Tibial nerve (tissue), 4 donors: ENCODE measurements at regions not wholly inside any gene's neighbourhood (a gene's known extent, or its start where the extent isn't known, plus 50 kb on each side); places are given as distances from the start of the nearest gene placed in this dataset.

Experiments used
- DNase-seq, 2 donors: peaks; one replicate each; pipeline ENCODE4 v3.0.0-alpha.2; 2019; ENCODE audit warnings: low spot score in 2 of 2
- H3K27ac ChIP-seq, 4 donors: fragments of 200-600 bp; sonication (generic) in 3 of 4; one replicate each; pipeline ENCODE4 v1.5.1; 2017 to 2019; ENCODE audit warnings: mild to moderate bottlenecking in 1 of 4
- H3K27me3 ChIP-seq, 2 donors: fragments of 200-600 bp; sonication (generic) in 1 of 2; one replicate each; pipeline versions ENCODE4 v1.5.1 to v1.6.0; 2017 to 2019
- H3K36me3 ChIP-seq, 3 donors: fragments of 200-600 bp; sonication (generic); one replicate each; pipeline ENCODE4 v1.5.1; 2018 to 2019
- H3K4me1 ChIP-seq, 4 donors: fragments of 200-600 bp; sonication (generic) in 3 of 4; one replicate each; pipeline ENCODE4 v1.5.1; 2017 to 2019
- H3K4me3 ChIP-seq, 4 donors: fragments of 200-600 bp; sonication (generic) in 3 of 4; one replicate each; pipeline ENCODE4 v1.5.1; 2017 to 2019; ENCODE audit warnings: mild to moderate bottlenecking in 1 of 4, moderate library complexity in 1 of 4
- H3K9me3 ChIP-seq, 4 donors: fragments of 200-600 bp; sonication (generic) in 3 of 4; one replicate each; pipeline ENCODE4 v1.5.1; 2017 to 2019
- EP300 ChIP-seq, 2 donors: sonication (generic); formaldehyde crosslinking; IDR thresholded peaks; one replicate each; pipeline ENCODE4 v1.6.1; 2017; ENCODE audit warnings: antibody characterized with exemption in 2 of 2, mild to moderate bottlenecking in 1 of 2
- POLR2A ChIP-seq, 2 donors: fragments of 450-650 bp; IDR thresholded peaks; one replicate each; pipeline ENCODE4 v1.6.1; 2017; ENCODE audit warnings: antibody characterized with exemption in 2 of 2, mild to moderate bottlenecking in 2 of 2, moderate library complexity in 2 of 2
- WGBS, 2 donors: methylation state at CpG; one replicate each; pipeline ENCODE4 v1.1.5; 2018; 5-methylcytosine and 5-hydroxymethylcytosine counted together
- TF ChIP-seq, protein P1 (sequence below), 5 experiments: fragments of 200-600 bp in 3 of 5; fragments of 450-650 bp in 2 of 5; sonication (generic) in 3 of 5; IDR thresholded peaks; one replicate each; pipeline ENCODE4 v1.5.1; 2016 to 2019; ENCODE audit warnings: antibody characterized with exemption in 5 of 5, mild to moderate bottlenecking in 3 of 5, moderate library complexity in 2 of 5

DNA sequence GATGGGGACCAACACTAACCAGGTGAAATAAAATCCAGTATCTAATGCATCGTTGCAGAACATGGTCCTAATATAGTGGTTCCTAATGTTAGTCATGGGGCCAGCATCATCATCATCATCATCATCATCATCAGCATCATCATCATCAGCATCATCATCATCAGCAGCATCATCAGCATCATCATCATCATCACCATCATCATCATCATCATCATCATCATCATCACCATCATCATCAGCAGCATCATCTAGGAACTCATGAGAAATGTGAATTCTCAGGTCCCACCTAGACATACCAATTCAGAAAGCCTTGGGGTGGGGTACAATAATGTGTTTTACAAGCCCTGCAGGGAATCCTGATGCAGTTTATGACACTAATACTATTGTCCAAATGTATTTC is 179.4 kb upstream of the LRRN1 start:
- 84 to 90% methylated on average over 1 of the region's 1 CpG for WGBS, 2 donors
- Histone ChIP-seq H3K9me3 (peaks cover 0 to 16% (median 1%) of the 10 kb centered on the region in 4 donors), H3K36me3 (no peaks in the 10 kb centered on the region), H3K4me1 (no peaks in the 10 kb centered on the region), H3K27ac (no peak overlapping the region), H3K27me3 (no peaks in the 10 kb centered on the region), H3K4me3 (no peak overlapping the region)
- DNase-seq, result no peak
- TF ChIP-seq, protein P1, sequence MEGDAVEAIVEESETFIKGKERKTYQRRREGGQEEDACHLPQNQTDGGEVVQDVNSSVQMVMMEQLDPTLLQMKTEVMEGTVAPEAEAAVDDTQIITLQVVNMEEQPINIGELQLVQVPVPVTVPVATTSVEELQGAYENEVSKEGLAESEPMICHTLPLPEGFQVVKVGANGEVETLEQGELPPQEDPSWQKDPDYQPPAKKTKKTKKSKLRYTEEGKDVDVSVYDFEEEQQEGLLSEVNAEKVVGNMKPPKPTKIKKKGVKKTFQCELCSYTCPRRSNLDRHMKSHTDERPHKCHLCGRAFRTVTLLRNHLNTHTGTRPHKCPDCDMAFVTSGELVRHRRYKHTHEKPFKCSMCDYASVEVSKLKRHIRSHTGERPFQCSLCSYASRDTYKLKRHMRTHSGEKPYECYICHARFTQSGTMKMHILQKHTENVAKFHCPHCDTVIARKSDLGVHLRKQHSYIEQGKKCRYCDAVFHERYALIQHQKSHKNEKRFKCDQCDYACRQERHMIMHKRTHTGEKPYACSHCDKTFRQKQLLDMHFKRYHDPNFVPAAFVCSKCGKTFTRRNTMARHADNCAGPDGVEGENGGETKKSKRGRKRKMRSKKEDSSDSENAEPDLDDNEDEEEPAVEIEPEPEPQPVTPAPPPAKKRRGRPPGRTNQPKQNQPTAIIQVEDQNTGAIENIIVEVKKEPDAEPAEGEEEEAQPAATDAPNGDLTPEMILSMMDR (IDR thresholded peaks at IDR 0.05), result no peak
- no peak for TF ChIP-seq POLR2A (IDR thresholded peaks at IDR 0.05)
- TF ChIP-seq EP300 (IDR thresholded peaks at IDR 0.05), result no peak

DNA sequence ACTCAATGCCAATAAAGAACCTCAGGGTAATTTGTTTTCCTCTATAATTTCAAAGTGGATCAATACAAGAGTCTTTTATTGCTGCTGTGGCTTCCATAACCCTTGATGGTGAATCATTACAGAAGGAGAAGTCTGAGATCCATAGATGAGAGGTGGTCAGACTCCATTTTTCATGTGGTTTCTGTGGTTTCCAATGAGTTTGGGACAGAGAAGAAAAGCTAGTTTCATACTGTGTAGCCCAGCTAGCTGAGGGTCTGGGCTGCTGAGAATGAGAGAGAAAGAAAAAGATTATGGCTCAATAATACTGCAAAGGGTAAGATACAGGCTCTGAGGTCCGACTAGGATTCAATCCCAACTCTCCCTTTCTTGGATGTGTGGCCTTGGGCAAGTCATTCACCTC is 180.6 kb upstream of the LRRN1 start:
- no peaks in the 10 kb centered on the region for H3K36me3 ChIP-seq

DNA sequence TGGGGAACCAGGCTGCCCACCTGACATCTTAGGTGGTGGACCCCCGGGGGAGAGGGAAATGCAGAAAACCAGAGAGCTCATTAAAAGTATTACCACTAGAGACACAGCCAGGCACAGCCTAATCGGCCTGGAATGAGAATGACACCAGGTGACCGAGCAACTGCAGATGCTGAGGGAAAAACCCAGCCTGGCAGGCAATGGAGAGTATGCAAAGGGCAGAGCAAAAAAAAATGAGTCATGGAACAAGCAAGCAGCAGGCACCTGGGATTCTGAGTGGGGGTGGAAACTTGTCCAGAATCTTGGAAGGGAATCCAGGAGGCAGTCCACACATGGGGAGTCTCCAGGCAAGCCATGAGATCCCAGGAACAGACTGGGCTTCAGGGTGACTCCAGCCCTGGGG is 183.7 kb upstream of the LRRN1 start:
- DNase-seq, result no peak
- TF ChIP-seq, protein P1 (IDR thresholded peaks at IDR 0.05), result no peak
- no peak for TF ChIP-seq POLR2A (IDR thresholded peaks at IDR 0.05)
- TF ChIP-seq EP300 (IDR thresholded peaks at IDR 0.05), result no peak
- no peak overlapping the region for H3K27ac ChIP-seq
- H3K36me3 ChIP-seq, result no peaks in the 10 kb centered on the region
- 79 to 80% methylated on average over 3 of the region's 3 CpGs for WGBS, 2 donors
- no peaks in the 10 kb centered on the region for H3K9me3 ChIP-seq
- no peaks in the 10 kb centered on the region for H3K4me1 ChIP-seq
- H3K27me3 ChIP-seq, result no peaks in the 10 kb centered on the region
- no peak overlapping the region for H3K4me3 ChIP-seq

More for the DNA sequence above, 180.6 kb upstream of the LRRN1 start:
- no peaks in the 10 kb centered on the region for H3K4me1 ChIP-seq
- no peaks in the 10 kb centered on the region for H3K27me3 ChIP-seq
- H3K9me3 ChIP-seq, result peaks cover 0 to 16% (median 1%) of the 10 kb centered on the region in 4 donors
- WGBS, 2 donors, result 75 to 77% methylated on average over 1 of the region's 1 CpG
- no peak for DNase-seq
- no peak overlapping the region for H3K4me3 ChIP-seq
- no peak overlapping the region for H3K27ac ChIP-seq
- no peak for TF ChIP-seq POLR2A (IDR thresholded peaks at IDR 0.05)
- TF ChIP-seq, protein P1 (IDR thresholded peaks at IDR 0.05), result no peak
- no peak for TF ChIP-seq EP300 (IDR thresholded peaks at IDR 0.05)

DNA sequence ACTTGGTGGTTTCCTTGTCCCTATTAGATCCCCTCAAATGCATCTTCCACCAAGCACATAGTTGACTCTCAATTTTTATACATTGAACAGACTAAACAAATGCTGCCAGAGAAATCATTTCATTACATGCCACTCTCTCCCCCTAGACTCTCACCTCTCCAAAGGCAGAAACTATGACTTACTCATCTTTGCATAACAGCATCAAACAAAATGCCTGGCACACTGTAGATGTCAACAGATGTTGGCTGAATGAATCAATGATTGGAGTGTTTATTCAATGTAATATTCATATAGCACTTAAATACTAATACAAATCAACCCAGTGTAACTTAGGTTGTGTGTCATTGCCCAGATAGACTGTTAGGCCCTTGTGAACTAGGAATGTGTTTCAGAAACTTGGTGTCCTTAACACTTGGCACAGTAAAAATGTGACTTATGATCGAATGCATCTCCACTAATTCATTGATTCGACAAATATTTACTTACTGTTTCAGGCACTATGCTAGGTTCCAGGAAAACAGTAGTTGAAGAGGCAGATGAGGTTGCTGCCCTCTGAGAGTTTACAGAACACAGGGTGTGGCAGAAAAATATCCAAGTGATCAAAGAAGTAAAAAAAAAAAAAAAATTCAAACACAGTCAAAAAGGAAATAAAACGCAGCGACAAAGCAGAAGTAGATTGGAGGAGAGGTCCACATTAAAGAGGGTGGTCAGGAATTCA is 188.5 kb upstream of the LRRN1 start:
- H3K36me3 ChIP-seq, result no peaks in the 10 kb centered on the region
- no peaks in the 10 kb centered on the region for H3K4me1 ChIP-seq
- no peak overlapping the region for H3K4me3 ChIP-seq
- no peaks in the 10 kb centered on the region for H3K9me3 ChIP-seq
- 62 to 69% methylated on average over 4 of the region's 4 CpGs for WGBS, 2 donors
- no peak for DNase-seq
- H3K27ac ChIP-seq, result no peak overlapping the region
- TF ChIP-seq POLR2A (IDR thresholded peaks at IDR 0.05) (no peak), EP300 (IDR thresholded peaks at IDR 0.05) (no peak)
- TF ChIP-seq, protein P1 (IDR thresholded peaks at IDR 0.05), result no peak
- H3K27me3 ChIP-seq, result no peaks in the 10 kb centered on the region

DNA sequence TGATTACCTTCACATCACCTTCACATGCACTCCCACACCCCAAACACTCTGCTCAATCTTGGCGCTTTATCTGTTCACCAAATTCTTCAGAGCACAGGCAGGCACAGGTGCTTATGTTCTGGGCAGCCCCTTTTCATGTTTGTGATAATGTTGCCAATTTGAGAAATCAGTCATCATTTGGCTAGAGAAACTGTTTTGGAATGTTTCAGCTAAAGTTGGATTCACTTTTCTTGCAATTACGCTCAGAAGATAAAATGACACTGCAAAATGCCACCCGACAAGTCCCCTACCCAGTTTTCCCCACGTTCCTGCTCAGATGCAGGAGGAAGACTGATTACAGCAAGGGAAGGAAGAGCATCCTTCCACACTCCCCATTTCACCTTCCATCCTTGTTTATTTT is 192.9 kb upstream of the LRRN1 start:
- TF ChIP-seq POLR2A (IDR thresholded peaks at IDR 0.05) (no peak), EP300 (IDR thresholded peaks at IDR 0.05) (no peak)
- TF ChIP-seq, protein P1 (IDR thresholded peaks at IDR 0.05), result no peak
- Histone ChIP-seq H3K4me3 (no peak overlapping the region), H3K4me1 (no peaks in the 10 kb centered on the region), H3K27ac (no peak overlapping the region), H3K36me3 (no peaks in the 10 kb centered on the region), H3K9me3 (no peaks in the 10 kb centered on the region), H3K27me3 (no peaks in the 10 kb centered on the region)
- DNase-seq, result no peak
- WGBS, 2 donors, result 90 to 92% methylated on average over 4 of the region's 4 CpGs
